ENCODE measurements at regions not wholly inside any gene's neighbourhood (a gene's known extent, or its start where the extent isn't known, plus 50 kb on each side); places are given as distances from the start of the nearest gene placed in this dataset.

DNA sequence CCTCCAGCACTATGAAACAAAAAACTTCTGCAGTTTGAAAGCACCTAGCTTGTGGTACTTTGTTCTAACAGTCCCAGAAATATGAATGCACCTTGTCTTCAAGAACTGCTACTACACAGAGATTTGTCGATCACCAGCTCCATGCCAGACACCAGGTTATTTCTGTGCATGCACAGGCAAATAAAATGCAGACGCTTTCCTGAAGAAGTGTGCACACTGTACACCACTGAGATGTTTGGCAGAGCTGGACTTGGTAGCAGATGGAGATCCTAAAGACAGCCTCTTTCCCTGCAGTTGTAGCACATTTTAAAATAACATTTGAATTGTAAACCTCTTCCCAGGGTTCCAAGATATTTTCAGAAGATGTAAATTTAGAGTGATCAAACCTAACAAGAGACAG lies 730.0 kb downstream of the MTRR start:
- TF ChIP-seq CTCF (IDR thresholded peaks at IDR 0.05; ENCODE audit: poor library complexity, severe bottlenecking): no peak
- TF ChIP-seq SMC3 (conservative IDR thresholded peaks at IDR 0.05; ENCODE audit: poor library complexity): no peak
- no peak for TF ChIP-seq RAD21 (conservative IDR thresholded peaks at IDR 0.05)
- no peak for TF ChIP-seq EZH2 (IDR thresholded peaks at IDR 0.05; ENCODE audit: borderline replicate concordance, insufficient read depth, low read length, poor library complexity, severe bottlenecking)

All from neural cell (in vitro differentiated cells).